ENCODE measurements at regions not wholly inside any gene's neighbourhood (a gene's known extent, or its start where the extent isn't known, plus 50 kb on each side); places are given as distances from the start of the nearest gene placed in this dataset.

GRCh38 chr1:186730951-186731729 lies 50.9 kb upstream of the PTGS2 start (continued):
- TF ChIP-seq ATF2 (IDR thresholded peaks at IDR 0.05; ENCODE audit: low read length) (no peak), CHD1 (IDR thresholded peaks at IDR 0.05; ENCODE audit: low read depth, low read length) (no peak), MAFK (IDR thresholded peaks at IDR 0.05; ENCODE audit: low read depth, low read length) (no peak), SIRT6 (IDR thresholded peaks at IDR 0.05; ENCODE audit: low read length) (no peak), YY1 (IDR thresholded peaks at IDR 0.05; ENCODE audit: low read depth, low read length) (no peak), EGR1 (IDR thresholded peaks at IDR 0.05; ENCODE audit: borderline replicate concordance, low read depth, low read length) (no peak)

Measured in H1 (cell line).